AG09319 (cell line): ENCODE measurements at regions not wholly inside any gene's neighbourhood (a gene's known extent, or its start where the extent isn't known, plus 50 kb on each side); places are given as distances from the start of the nearest gene placed in this dataset.

Source experiments
- DNase-seq: peaks from one replicate; pipeline ENCODE4 v3.0.0-alpha.2; 2010; ENCODE audit warnings: low read depth; ENCODE audit errors: extremely low read depth
- TF ChIP-seq, protein P1 (sequence below): IDR thresholded peaks from 2 replicates; pipeline ENCODE4 v1.5.1; 2011; ENCODE audit warnings: low read depth, mild to moderate bottlenecking, inconsistent platforms, low read length, moderate library complexity

DNA sequence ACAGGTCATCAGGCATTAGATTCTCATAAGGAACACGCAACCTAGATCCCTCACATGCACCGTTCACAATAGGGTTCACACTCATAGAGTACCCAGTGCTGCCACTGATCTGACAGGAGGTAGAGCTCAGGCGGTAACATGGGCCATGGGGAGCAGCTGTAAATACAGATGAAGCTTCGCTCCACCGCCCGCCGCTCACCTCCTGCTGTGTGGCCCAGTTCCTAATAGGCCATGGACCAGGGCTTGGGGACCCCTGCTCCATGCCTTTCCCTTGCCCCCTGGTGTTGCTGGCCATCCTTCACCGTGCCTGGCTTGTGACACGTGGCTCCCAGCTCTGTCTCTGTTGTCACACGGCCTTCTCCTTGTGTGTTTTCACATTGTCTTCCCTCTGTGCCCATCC is 171.1 kb upstream of the JARID2 start:
- DNase-seq = no peak
- TF ChIP-seq, protein P1, sequence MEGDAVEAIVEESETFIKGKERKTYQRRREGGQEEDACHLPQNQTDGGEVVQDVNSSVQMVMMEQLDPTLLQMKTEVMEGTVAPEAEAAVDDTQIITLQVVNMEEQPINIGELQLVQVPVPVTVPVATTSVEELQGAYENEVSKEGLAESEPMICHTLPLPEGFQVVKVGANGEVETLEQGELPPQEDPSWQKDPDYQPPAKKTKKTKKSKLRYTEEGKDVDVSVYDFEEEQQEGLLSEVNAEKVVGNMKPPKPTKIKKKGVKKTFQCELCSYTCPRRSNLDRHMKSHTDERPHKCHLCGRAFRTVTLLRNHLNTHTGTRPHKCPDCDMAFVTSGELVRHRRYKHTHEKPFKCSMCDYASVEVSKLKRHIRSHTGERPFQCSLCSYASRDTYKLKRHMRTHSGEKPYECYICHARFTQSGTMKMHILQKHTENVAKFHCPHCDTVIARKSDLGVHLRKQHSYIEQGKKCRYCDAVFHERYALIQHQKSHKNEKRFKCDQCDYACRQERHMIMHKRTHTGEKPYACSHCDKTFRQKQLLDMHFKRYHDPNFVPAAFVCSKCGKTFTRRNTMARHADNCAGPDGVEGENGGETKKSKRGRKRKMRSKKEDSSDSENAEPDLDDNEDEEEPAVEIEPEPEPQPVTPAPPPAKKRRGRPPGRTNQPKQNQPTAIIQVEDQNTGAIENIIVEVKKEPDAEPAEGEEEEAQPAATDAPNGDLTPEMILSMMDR = no peak

DNA sequence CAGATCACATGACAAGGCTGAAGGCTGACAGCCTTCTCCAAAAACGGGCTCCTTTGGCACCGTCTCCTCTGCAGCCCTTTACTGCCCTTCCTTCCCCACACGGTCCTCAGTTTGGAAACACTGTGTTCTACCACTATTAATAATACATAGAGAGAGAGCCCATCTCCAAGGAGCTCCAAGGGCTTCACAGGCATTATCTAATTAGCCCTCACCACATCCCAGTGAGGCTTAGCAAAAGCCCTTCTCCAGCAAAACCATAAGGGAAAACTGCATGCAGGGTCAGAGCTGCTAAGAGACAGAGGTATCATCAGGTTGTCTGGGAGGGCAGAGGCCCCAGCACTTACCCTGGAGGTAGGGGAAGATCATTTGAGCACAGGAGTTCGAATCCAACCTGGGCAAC is 169.3 kb upstream of the JARID2 start:
- no peak for DNase-seq
- TF ChIP-seq, protein P1 = no peak

DNA sequence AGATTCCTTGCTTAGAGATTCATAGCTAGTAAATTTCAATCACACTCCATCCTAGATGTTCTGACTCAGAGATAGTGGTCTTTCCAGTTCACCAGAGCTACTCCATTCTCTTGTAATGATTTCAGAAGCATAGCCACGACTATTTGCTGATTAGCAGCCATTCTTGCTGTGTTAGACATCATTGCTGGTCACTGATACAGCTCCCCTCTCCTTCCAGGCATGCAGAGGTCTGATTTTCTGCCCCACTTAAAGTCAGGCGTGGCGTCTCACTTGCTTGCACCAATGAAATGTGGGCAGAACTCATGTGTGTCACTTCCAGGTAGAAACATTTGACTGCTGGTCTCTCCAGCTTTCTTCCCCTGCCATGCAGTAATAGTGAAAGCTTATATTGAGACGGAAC is 168.9 kb upstream of the JARID2 start:
- TF ChIP-seq, protein P1 = no peak

DNA sequence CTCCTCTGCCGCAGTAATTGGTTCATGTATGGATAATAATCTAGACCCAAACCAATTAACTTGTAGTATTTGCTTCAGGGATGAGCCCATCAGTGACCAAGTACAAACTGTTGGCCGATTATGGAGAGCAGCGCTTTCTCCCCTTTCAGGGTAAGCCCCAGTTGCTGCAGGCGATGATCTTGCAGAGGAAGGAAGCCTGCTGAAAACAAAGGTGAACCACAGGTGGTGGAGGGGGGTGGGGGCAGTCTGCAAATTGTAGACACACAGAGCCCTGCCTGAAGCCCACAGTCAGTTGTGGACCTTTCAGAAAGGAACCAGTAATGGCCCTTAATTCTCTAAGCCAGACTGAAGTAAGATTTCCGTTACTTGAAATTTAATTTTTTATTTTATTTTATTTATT is 167.9 kb upstream of the JARID2 start:
- TF ChIP-seq, protein P1 = no peak
- DNase-seq = no peak

More for the DNA sequence above, 168.9 kb upstream of the JARID2 start:
- no peak for DNase-seq

DNA sequence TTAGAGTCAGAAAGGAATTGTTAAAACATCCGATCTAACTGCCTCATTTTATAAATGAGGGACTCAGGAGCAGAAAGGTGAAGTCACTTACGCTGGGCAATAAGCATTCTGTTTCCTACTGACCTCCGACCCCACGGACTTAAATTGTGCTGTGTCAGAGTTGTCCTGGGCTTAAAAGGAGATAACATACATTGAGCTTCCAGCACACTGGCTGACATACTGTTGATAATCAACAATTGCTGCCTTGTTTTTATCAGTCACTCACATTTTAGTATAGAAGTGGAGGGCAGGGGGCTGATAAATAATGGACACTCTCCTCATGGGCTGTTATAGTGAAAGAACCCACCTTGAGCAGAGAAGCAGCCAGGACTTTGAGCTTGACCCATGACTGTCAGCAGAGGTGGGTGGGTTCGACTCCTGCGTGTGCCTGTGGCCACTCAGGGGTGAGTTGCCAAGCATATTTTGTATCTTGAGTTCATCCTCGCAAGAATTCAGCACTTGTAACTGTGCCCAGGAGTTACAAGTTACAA is 166.5 kb upstream of the JARID2 start:
- TF ChIP-seq, protein P1 = no peak
- no peak for DNase-seq

DNA sequence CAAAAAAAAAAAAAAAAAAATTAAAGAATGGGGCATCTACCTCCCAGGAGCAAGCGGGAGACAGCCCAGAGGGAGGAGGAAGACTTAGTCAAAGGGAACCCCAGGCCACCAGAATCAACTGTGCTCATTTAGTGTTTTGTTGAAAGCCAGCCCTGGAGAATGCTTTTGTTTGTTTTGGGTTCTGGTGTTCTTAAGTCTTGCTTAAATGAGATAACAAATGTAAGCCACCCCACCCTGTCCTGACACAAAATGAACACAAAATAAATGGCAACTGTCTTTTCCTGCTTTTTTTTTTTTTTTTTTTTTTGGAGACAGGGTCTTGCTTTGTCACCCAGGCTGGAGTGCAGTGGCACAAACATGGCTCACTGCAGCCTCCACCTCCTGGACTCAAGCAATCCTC is 165.0 kb upstream of the JARID2 start:
- TF ChIP-seq, protein P1 = no peak
- no peak for DNase-seq

DNA sequence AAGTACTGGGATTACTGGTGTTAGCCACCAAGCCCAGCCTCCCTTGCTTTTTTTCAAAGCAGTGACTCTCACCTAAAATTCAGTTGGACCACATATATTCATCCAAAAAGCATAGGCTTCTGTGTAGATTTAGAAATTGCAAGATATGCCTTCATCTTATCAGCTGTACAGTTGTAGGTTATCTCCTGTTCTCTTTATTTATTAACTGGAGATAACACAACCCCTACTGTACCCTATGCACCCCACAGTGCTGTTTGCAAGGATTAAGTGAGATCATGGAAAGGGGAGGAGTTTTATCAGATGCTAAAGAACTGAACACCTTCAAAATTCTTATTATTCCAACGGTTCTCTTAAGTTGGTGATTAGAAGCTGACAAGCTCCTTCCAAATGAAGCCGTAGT is 164.4 kb upstream of the JARID2 start:
- TF ChIP-seq, protein P1 = no peak
- DNase-seq = no peak
